Fibroblast of gingiva (primary cell): ENCODE measurements at regions not wholly inside any gene's neighbourhood (a gene's known extent, or its start where the extent isn't known, plus 50 kb on each side); places are given as distances from the start of the nearest gene placed in this dataset.

ENCODE experiments used
- DNase-seq: peaks from one replicate; pipeline ENCODE4 v3.0.0-alpha.2; 2011; ENCODE audit warnings: low read depth

GRCh38 chr2:240226672-240227537 lies 86.4 kb upstream of the OTOS start:
- DNase-seq = no peak

DNA sequence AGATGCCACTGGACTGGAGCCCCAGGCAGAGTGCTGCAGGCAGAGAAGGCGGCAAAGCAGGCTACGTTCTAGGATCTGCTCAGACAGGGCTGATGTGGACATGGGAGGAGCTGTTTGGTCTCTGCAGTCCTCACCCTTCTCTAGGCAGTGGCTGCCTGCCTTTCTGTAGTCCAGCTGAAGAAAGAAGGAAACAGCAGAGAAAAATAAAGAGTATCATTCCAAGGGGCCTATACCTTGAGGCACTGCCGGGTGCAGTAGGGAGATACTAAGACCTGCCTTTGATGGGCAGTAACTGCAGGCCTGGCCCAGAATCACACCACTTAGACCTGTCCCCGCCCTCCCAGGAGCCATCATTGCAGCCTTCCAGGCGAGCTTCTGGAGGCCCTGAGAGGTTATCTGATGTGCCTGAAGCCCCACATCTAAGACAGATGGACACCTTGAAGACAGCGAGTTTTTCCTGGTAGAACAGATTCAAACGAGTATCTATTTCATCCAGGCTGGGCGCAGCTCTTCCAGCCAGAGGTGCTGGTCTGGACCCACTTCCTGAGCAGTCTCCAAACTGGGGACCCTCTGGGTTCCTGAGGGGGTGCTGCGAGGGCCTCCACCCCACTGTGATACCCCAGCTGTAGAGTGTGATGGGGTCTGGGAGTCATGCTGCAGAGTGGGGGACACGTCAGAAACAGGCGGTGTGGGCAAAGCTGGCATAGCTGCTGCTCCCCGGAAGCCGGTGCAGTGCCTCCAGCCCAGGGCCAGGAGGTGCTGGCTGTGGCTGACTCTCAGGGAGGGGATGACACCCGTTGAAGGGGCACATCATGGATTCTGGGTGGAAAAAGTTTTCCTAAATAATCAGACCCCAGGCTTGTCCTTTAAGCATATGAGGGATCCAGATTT lies 87.3 kb upstream of the OTOS start:
- no peak for DNase-seq

GRCh38 chr2:240229005-240229404 lies 88.5 kb upstream of the OTOS start:
- DNase-seq = no peak

DNA sequence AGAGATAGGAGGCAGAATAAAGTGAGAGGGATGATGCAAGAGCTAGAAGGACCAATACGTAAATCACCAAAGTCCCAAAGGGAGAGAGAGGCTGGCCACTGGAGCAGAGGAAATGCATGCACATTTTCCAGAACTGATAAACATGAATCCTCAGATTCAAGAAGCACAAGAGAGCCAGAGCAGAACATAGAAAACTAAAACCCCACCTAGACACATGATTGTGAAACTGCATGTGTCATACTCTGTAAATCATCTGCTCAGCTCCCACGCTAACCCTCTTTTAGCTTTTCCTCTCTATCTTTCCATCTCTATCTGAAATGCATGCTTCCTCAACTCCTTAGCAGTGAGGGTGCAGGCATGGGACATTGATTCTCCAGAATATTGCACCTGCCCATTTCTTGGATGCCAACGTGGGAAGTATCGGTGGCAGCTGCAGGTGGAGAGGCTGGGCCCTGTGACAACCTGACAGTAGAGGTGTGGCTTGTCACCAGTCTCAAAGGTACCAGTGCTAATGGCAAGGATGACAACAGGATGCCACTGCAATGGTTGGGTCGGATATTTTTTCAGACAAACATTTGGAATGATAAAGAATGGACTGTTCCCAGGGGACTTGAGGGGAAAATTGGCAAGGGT lies 89.3 kb upstream of the OTOS start:
- DNase-seq = no peak

DNA sequence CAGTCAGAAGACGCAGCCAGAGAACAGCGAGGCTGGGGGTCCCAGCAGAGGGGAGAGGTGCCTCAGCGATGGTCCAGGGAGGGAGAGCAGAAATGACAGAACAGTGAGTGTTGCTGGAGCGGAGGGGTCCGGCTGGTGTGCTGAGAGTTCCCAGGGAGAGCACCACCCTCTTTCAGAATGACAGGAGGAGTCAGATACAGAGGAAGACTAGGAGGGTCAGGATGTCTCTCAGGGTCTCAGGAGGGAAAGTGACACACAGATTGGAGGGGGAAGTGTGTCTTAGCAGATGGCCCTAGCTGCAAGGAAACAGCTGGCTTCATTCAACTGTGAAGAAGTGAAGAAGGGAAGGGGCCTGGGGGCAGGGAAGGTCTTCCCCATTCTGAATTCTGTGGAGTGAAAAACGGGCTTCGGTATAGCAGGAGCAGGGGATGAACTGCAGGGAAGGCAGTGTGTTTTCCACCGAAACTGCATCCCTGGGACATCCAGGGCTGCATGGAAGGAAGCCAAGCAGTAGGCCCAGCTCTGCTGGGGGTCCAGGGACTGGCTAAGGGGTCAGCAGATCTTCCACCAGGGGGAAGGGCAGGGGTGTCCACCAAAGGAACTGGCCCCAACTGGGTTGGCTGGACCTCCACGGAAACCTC lies 90.0 kb upstream of the OTOS start:
- no peak for DNase-seq

DNA sequence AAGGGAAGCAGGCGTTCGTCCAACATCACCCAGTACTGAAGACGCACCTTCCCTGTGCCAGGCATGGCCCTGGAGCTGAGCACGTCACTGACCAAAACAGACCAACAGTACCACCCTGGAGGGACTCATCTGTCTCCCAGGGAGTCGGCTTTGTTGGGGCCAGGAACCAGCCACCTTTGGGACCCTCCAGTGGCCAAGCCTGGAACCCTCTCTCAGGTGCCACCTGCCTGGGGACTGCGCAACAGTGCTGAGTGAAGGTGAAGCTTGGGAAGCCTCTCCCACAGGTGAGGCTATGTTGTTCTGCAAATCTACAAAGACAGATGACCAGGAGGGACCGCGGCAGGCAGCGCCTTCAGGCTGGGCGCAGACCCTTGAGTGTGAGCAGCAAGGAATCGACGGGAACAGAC lies 91.4 kb upstream of the OTOS start:
- DNase-seq = no peak

DNA sequence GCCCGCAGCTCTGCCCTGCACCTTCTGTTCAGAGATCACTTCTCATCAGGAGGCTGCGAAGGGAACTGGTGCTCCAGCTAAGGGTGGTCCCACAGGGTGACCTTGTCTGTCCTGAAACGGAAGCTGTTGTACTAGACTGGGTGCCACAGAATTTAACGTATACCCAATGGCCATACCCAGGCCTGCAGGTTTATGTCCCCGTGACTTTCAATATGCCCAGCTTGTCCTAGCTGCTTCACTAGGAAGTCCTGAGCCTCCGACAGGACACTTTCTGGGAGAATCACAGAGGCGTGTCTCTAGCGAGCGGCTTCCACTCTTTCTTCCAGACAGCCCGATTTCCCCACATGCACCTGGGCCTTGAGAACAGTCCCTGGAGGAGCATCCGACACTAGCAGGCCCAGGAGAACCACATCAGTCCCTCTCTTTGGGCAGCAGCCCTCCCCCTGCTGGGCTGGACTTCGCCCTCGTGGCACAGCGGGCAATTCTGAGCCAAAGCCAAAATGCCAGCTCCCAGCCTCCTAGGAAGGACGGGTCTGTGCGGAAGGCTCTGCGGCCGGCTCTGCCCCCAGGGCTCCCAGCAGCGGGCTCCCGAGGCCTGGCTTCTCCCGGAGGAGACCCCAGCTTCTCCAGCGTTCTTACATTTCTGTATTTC lies 91.9 kb upstream of the OTOS start:
- DNase-seq = no peak

DNA sequence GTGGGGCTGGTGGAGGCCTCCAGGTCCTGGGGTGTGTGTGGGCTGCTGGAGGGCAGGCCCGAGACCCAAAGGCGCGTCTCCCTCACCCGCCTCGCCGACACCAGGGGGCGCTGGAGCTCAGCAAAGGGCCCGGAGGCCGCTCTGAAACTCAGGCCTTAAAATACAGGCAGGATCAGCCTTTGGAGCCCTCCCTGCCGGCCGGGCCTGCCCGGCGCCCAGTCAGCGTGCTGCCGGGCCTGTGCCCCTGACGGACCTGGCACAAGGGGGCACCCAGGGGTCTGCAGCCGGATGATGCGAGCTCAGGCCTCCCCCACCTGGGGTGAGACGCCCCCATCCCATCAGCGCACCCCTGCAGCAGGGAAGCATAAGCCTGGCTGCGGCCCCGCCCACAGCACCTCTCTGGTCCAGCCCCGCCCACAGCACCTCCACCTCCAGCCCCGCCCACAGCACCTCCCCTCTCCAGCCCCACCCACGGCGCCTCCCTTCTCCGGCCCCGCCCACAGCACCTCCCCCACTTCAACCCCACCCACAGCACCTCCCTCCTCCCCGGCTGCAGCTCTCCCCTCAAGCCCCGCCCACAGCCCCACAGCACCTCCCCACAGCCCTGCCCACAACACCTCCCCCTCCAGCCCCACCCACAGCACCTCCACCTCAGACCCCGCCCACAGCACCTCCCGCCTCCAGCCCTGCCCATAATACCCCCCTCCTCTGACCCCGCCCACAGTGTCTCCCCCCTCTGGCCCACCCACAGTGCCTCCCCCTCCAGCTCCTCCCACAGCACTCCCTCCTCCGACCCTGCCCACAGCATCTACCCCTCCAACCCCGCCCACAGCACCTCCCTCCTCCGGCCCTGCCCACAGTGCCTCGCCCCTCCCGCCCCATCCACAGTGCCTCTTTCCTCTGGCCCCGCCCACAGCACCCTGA lies 92.8 kb upstream of the OTOS start:
- DNase-seq = peak; percentile 70

DNA sequence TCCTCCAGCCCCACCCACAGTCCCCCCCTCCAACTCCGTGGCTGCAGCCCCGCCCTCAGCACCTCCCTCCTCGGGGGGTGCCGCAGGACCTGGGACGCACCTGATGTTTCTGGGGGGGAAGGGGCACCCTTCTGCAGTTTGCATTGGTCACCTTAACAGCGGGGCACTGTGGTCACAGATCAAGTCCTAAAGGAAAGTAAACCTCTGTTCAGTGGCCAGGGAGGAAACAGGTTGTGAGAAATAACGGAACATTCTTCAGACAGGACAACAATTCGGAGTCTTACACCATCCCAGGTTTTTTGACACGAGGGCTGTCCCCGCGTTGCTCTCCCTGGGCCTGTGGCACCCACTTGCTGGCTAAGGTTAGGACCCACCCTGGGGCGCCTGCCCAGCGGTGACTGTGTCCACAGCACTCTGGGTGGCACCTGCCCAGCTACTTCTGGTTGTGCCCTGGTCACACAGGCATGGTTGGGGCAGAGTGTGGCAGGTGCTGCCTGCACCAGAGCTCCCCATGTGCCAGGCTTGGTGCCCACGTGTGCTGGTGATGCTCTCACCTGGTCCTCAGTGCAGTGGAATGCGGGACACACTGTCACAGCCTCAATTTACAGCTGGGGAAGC lies 93.5 kb upstream of the OTOS start:
- DNase-seq = no peak

- no peak for DNase-seq
Measured at GRCh38 chr2:240234503-240234951, 94.1 kb upstream of the OTOS start.

- no peak for DNase-seq
Measured at GRCh38 chr2:240235149-240235803, 94.8 kb upstream of the OTOS start.

GRCh38 chr2:240235811-240236210 lies 95.4 kb upstream of the OTOS start:
- no peak for DNase-seq

DNA sequence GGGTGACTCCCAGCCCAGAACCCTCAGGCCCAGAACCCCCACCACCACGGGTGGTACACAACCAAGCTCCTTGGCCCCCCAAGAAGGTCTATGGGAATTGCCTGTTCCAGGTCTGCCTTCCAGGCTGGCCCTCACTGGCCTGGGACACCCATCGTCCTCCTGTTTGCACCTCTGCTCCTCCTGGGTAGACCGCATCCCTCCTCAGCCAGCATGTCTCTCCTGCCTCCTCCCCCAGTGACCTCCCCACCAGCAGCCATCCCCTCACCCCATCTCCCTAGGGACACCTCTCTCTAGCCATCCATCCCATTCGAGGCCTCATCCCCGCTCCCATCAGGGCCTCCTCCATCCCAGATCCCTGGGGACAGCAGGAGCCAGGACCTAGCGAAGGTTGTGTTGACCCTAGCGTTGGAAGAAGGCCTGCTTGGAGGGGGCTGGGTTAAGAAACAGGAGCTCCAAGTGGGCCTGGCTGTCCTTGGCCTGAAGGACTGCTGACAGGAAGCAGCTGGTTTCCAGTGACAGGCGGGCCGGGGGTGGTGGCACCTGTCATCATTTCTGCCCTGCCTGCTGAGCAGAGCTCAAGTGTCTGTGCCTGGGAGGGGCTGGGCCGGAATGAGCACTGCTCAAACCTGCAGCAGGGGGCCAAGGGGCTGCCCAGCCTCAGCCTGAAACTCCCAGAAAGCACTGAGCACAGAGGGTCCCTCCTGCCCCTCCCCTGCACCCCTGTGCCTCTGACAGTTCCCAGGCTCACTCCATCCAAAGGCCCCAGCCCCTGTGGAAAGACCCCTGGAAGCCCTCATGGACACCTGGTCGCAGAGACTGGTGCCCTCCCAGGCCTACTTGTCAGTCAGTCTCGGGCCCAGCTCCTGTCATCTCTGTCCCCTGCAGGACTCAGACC lies 96.0 kb upstream of the OTOS start:
- DNase-seq = no peak

DNA sequence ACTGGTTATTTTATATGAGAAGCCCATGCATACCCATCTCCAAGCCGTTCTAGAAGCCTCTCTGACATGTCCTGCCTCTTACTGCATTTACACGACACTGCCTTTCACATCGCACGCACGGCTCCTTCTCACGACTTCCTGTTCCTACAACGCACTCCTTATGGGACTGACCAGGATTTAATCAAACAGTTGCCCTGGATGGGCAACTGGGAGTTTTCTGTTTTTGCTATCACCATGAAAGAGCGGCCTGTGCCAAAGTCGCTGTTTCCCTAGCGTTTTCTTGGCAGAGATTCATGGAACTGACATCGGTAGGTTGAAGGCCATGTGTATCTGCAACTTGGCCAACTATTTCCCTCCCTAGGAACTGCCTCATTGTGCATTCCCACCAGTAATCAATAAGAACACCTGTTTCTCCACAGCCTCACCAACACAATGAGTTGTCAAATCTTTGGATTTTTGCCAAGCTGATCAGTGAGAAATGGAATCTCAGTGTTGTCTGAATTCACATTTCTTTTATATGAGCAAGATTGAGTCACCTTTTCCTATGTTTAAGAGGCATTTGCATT lies 97.2 kb upstream of the OTOS start:
- peak; percentile 14 for DNase-seq

GRCh38 chr2:240238201-240238600 lies 97.7 kb upstream of the OTOS start:
- no peak for DNase-seq

DNA sequence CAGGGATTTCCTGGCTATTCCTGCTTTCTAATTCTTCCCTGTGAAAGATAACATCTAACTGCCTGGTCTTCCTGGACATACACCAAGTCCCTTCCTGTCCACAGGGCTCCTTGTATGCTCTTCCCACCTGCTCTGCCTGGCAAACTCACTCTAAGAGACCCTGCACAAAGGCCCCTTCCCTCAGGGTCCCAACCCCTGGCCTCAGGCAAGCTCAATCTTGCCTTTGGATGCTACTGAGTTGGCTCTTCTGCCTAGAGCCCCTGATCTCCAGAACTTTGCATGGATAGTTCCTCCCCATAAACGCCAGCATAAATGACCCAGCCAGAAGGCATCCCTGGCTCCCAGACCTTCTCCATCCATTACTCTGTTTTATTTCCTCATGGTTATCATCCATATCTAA lies 98.3 kb upstream of the OTOS start:
- no peak for DNase-seq

DNA sequence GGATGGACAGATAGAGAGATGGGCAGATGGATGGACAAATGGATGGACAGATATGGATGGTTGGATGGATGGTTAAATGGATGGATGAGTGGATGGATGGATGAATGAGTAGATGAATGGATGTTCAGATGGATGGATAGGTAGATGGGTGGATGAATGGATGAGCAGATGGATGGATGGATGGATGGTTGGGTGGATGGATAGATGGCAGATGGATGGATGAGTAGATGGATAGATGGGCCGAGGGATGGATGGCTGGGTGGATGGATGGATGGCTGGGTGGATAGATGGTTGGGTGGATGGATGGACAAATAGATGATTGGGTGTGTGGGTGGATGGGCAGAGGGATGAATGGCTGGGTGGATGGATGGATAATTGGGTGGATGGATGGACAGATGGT lies 98.9 kb upstream of the OTOS start:
- DNase-seq = no peak
